Gastrocnemius medialis (tissue), 4 donors: ENCODE measurements at regions not wholly inside any gene's neighbourhood (a gene's known extent, or its start where the extent isn't known, plus 50 kb on each side); places are given as distances from the start of the nearest gene placed in this dataset.

Experiments
- ATAC-seq, 2 donors: fragments of 150-250 bp; one replicate each; pipeline ENCODE4 v1.9.1; 2016
- DNase-seq, 2 donors: peaks; one replicate each; pipeline ENCODE4 v3.0.0-alpha.2; 2019
- H3K27ac ChIP-seq, 4 donors: fragments of 200-600 bp; sonication (generic); 1 replicate in 1 of 4; 2 replicates in 3 of 4; pipeline ENCODE4 v1.5.1; 2016 to 2018; ENCODE audit warnings: mild to moderate bottlenecking in 2 of 4, moderate library complexity in 1 of 4
- H3K27me3 ChIP-seq, 3 donors: fragments of 200-600 bp; sonication (generic) in 2 of 3; 1 replicate in 1 of 3; 2 replicates in 2 of 3; pipeline versions ENCODE4 v1.5.1 to v1.6.0; 2016 to 2019; ENCODE audit warnings: mild to moderate bottlenecking in 1 of 3, moderate library complexity in 1 of 3
- H3K36me3 ChIP-seq, 2 donors: fragments of 200-600 bp; sonication (generic) in 1 of 2; one replicate each; pipeline ENCODE4 v1.5.1; 2017 to 2018
- H3K4me1 ChIP-seq, 2 donors: fragments of 200-600 bp; sonication (generic) in 1 of 2; one replicate each; pipeline ENCODE4 v1.5.1; 2016 to 2017; ENCODE audit warnings: mild to moderate bottlenecking in 2 of 2
- H3K4me3 ChIP-seq, 4 donors: fragments of 200-600 bp; sonication (generic) in 3 of 4; 1 replicate in 1 of 4; 2 replicates in 3 of 4; pipeline ENCODE4 v1.5.1; 2016 to 2019; ENCODE audit warnings: mild to moderate bottlenecking in 2 of 4
- H3K9me3 ChIP-seq, 3 donors: fragments of 200-600 bp; sonication (generic) in 2 of 3; 1 replicate in 1 of 3; 2 replicates in 2 of 3; pipeline ENCODE4 v1.5.1; 2016 to 2019
- CTCF ChIP-seq, 5 experiments: fragments of 450-650 bp in 3 of 5; fragments of 200-600 bp in 2 of 5; sonication (generic) in 2 of 5; IDR thresholded peaks in 4 of 5; conservative IDR thresholded peaks in 1 of 5; 1 replicate in 4 of 5; 2 replicates in 1 of 5; pipeline ENCODE4 v1.5.1; 2016 to 2019; ENCODE audit warnings: antibody characterized with exemption in 5 of 5, mild to moderate bottlenecking in 3 of 5, moderate library complexity in 3 of 5
- POLR2A ChIP-seq, 2 donors: fragments of 450-650 bp; IDR thresholded peaks; one replicate each; pipeline ENCODE4 v1.6.1; 2017; ENCODE audit warnings: antibody characterized with exemption in 2 of 2, mild to moderate bottlenecking in 2 of 2, moderate library complexity in 2 of 2
- in situ Hi-C, 4 donors: fragments of 200-750 bp; cut with MboI; loops; one replicate each; pipeline versions ENCODE4 v1.15.0 to v1.8.0; 2017; ENCODE audit warnings: low sequenced_read_pairs in 4 of 4
- intact Hi-C: fragments of 100-400 bp; cut with DNase I; formaldehyde crosslinking; loops from one replicate; pipeline ENCODE4 v1.15.1; 2023; ENCODE audit warnings: low total_unique reads

GRCh38 chr4:144817081-144817480 lies 171.1 kb downstream of the HHIP start:
- Histone ChIP-seq H3K4me3 (no peak overlapping the region), H3K27me3 (no peaks in the 10 kb centered on the region), H3K27ac (no peak overlapping the region), H3K4me1 (no peaks in the 10 kb centered on the region), H3K9me3 (no peaks in the 10 kb centered on the region), H3K36me3 (no peaks in the 10 kb centered on the region)
- in situ Hi-C loops (no loop called here), intact Hi-C loops (no loop called here)
- no peak for ATAC-seq
- no peak for TF ChIP-seq CTCF (IDR thresholded peaks at IDR 0.05 in 4 of 5, conservative IDR thresholded peaks at IDR 0.05 in 1 of 5)
- no peak for TF ChIP-seq POLR2A (IDR thresholded peaks at IDR 0.05)
- DNase-seq, result no peak

GRCh38 chr4:144818136-144818535 lies 172.2 kb downstream of the HHIP start:
- Histone ChIP-seq H3K27ac (no peak overlapping the region), H3K27me3 (no peaks in the 10 kb centered on the region), H3K9me3 (no peaks in the 10 kb centered on the region), H3K36me3 (no peaks in the 10 kb centered on the region), H3K4me3 (no peak overlapping the region), H3K4me1 (no peaks in the 10 kb centered on the region)
- intact Hi-C loops (no loop called here), in situ Hi-C loops (no loop called here)
- DNase-seq, result no peak
- no peak for ATAC-seq
- TF ChIP-seq CTCF (IDR thresholded peaks at IDR 0.05 in 4 of 5, conservative IDR thresholded peaks at IDR 0.05 in 1 of 5), result no peak

- H3K27ac ChIP-seq, result no peak overlapping the region
- TF ChIP-seq POLR2A (IDR thresholded peaks at IDR 0.05) (no peak), CTCF (IDR thresholded peaks at IDR 0.05 in 4 of 5, conservative IDR thresholded peaks at IDR 0.05 in 1 of 5) (no peak)
- in situ Hi-C loops (no loop called here), intact Hi-C loops (no loop called here)
- DNase-seq, result no peak
- no peaks in the 10 kb centered on the region for H3K27me3 ChIP-seq
- no peak overlapping the region for H3K4me3 ChIP-seq
- H3K4me1 ChIP-seq, result no peaks in the 10 kb centered on the region
- H3K9me3 ChIP-seq, result no peaks in the 10 kb centered on the region
- H3K36me3 ChIP-seq, result no peaks in the 10 kb centered on the region
- ATAC-seq, result no peak
These were observed 173.6 kb downstream of the HHIP start for GRCh38 chr4:144819591-144819990.

- intact Hi-C loops (no loop called here), in situ Hi-C loops (no loop called here)
- TF ChIP-seq POLR2A (IDR thresholded peaks at IDR 0.05) (no peak), CTCF (IDR thresholded peaks at IDR 0.05 in 4 of 5, conservative IDR thresholded peaks at IDR 0.05 in 1 of 5) (no peak)
- Histone ChIP-seq H3K4me1 (no peaks in the 10 kb centered on the region), H3K27me3 (no peaks in the 10 kb centered on the region), H3K9me3 (no peaks in the 10 kb centered on the region), H3K27ac (no peak overlapping the region), H3K36me3 (no peaks in the 10 kb centered on the region), H3K4me3 (no peak overlapping the region)
- DNase-seq (no peak), ATAC-seq (no peak)
These were observed 174.2 kb downstream of the HHIP start for GRCh38 chr4:144820011-144820727.

GRCh38 chr4:144820728-144821085 lies 174.8 kb downstream of the HHIP start:
- H3K36me3 ChIP-seq, result no peaks in the 10 kb centered on the region
- H3K4me1 ChIP-seq, result no peaks in the 10 kb centered on the region
- TF ChIP-seq POLR2A (IDR thresholded peaks at IDR 0.05), result no peak
- TF ChIP-seq CTCF (IDR thresholded peaks at IDR 0.05 in 4 of 5, conservative IDR thresholded peaks at IDR 0.05 in 1 of 5), result no peak
- intact Hi-C loops, result no loop called here
- no peaks in the 10 kb centered on the region for H3K27me3 ChIP-seq
- H3K9me3 ChIP-seq, result no peaks in the 10 kb centered on the region
- DNase-seq, result no peak
- in situ Hi-C loops, result no loop called here
- no peak for ATAC-seq
- no peak overlapping the region for H3K27ac ChIP-seq
- H3K4me3 ChIP-seq, result no peak overlapping the region
